CD14-positive monocyte (primary cell): ENCODE measurements at regions not wholly inside any gene's neighbourhood (a gene's known extent, or its start where the extent isn't known, plus 50 kb on each side); places are given as distances from the start of the nearest gene placed in this dataset.

Source experiments
- DNase-seq, 3 donors: peaks; one replicate each; pipeline ENCODE4 v3.0.0-alpha.2; 2011 to 2022
- H2AFZ ChIP-seq: 2 replicates; pipeline ENCODE4 v1.6.0; 2012; ENCODE audit warnings: mild to moderate bottlenecking, low read depth, low read length, inconsistent platforms; ENCODE audit not compliant: insufficient read depth, poor library complexity, severe bottlenecking
- H3K27ac ChIP-seq, 2 donors: 1 replicate in 1 of 2; 2 replicates in 1 of 2; pipeline ENCODE4 v1.5.1; 2012 to 2013; ENCODE audit warnings: low read length in 2 of 2, control low read depth in 1 of 2, inconsistent platforms in 1 of 2, low read depth in 1 of 2, mild to moderate bottlenecking in 1 of 2
- H3K27me3 ChIP-seq, 2 donors: one replicate each; pipeline versions ENCODE4 v1.6.0 to v1.6.1; 2011 to 2013; ENCODE audit warnings: low read length in 2 of 2; ENCODE audit not compliant: control insufficient read depth in 2 of 2, insufficient read depth in 2 of 2
- H3K36me3 ChIP-seq, 2 donors: replicated peaks in 1 of 2; 1 replicate in 1 of 2; 2 replicates in 1 of 2; pipeline versions ENCODE4 v1.5.1 to v1.6.1; 2012 to 2013; ENCODE audit warnings: low read length in 2 of 2, control low read depth in 1 of 2, inconsistent platforms in 1 of 2, mild to moderate bottlenecking in 1 of 2; ENCODE audit not compliant: insufficient read depth in 2 of 2, control insufficient read depth in 1 of 2
- H3K4me1 ChIP-seq, 2 donors: 1 replicate in 1 of 2; 2 replicates in 1 of 2; pipeline versions ENCODE4 v1.5.1 to v1.6.1; 2012 to 2013; ENCODE audit warnings: low read length in 2 of 2, control low read depth in 1 of 2, inconsistent platforms in 1 of 2, mild to moderate bottlenecking in 1 of 2, moderate library complexity in 1 of 2; ENCODE audit not compliant: insufficient read depth in 2 of 2, control insufficient read depth in 1 of 2
- H3K4me2 ChIP-seq: replicated peaks from 2 replicates; pipeline ENCODE3; 2012; ENCODE audit warnings: low read length, moderate library complexity, mild to moderate bottlenecking; ENCODE audit not compliant: poor library complexity, severe bottlenecking; ENCODE audit errors: extremely low read depth
- H3K4me3 ChIP-seq, 3 experiments: fragments of 200-600 bp in 1 of 3; sonication (generic) in 1 of 3; replicated peaks in 1 of 3; 1 replicate in 2 of 3; 2 replicates in 1 of 3; pipeline ENCODE4 v1.5.1; 2011 to 2013; ENCODE audit warnings: low read length in 3 of 3, mild to moderate bottlenecking in 3 of 3, control low read depth in 2 of 3, low read depth in 2 of 3, inconsistent platforms in 1 of 3, moderate library complexity in 1 of 3
- H3K79me2 ChIP-seq: 2 replicates; pipeline ENCODE4 v1.6.0; 2012; ENCODE audit warnings: mild to moderate bottlenecking, control low read depth, inconsistent platforms, low read length, moderate library complexity; ENCODE audit not compliant: insufficient read depth
- H3K9ac ChIP-seq: 2 replicates; pipeline ENCODE4 v1.6.0; 2017; ENCODE audit warnings: low read length, mild to moderate bottlenecking; ENCODE audit not compliant: insufficient read depth, poor library complexity, severe bottlenecking
- H3K9me3 ChIP-seq, 2 donors: replicated peaks in 1 of 2; 1 replicate in 1 of 2; 2 replicates in 1 of 2; pipeline versions ENCODE4 v1.5.1 to v1.6.1; 2012 to 2013; ENCODE audit warnings: low read length in 2 of 2, control low read depth in 1 of 2; ENCODE audit not compliant: control insufficient read depth in 1 of 2, insufficient read depth in 1 of 2
- H4K20me1 ChIP-seq: 2 replicates; pipeline ENCODE4 v1.6.0; 2012; ENCODE audit warnings: mild to moderate bottlenecking, low read length, control low read depth, moderate library complexity; ENCODE audit not compliant: insufficient read depth
- H3K27ac Mint-ChIP-seq, 7 donors: one replicate each; pipeline ENCODE4 v1.8.0; 2020; ENCODE audit warnings: mild to moderate bottlenecking in 7 of 7, mixed read lengths in 7 of 7, moderate library complexity in 6 of 7, inconsistent platforms in 2 of 7
- H3K27me3 Mint-ChIP-seq, 3 donors: one replicate each; pipeline ENCODE4 v1.8.0; 2021 to 2022; ENCODE audit warnings: low read depth in 3 of 3, mild to moderate bottlenecking in 3 of 3, mixed read lengths in 3 of 3, moderate library complexity in 3 of 3, inconsistent platforms in 1 of 3
- H3K36me3 Mint-ChIP-seq, 2 donors: one replicate each; pipeline ENCODE4 v1.8.0; 2020; ENCODE audit warnings: mixed read lengths in 2 of 2, inconsistent platforms in 1 of 2, mild to moderate bottlenecking in 1 of 2
- H3K4me1 Mint-ChIP-seq: one replicate; pipeline ENCODE4 v1.8.0; 2020; ENCODE audit warnings: mild to moderate bottlenecking, mixed read lengths
- H3K4me3 Mint-ChIP-seq, 2 donors: one replicate each; pipeline ENCODE4 v1.8.0; 2020; ENCODE audit warnings: mild to moderate bottlenecking in 2 of 2, mixed read lengths in 2 of 2, moderate library complexity in 1 of 2
- H3K9me3 Mint-ChIP-seq, 7 donors: one replicate each; pipeline ENCODE4 v1.8.0; 2020 to 2022; ENCODE audit warnings: mixed read lengths in 7 of 7, mild to moderate bottlenecking in 6 of 7, moderate library complexity in 6 of 7, inconsistent platforms in 2 of 7
- CTCF ChIP-seq: fragments of 200-600 bp; IDR thresholded peaks from one replicate; pipeline ENCODE4 v1.8.0; 2022; ENCODE audit warnings: antibody characterized with exemption, mild to moderate bottlenecking
- WGBS: methylation state at CpG from one replicate; pipeline ENCODE4 v1.1.5; 2013; ENCODE audit warnings: missing lambda C conversion rate; ENCODE audit not compliant: insufficient coverage; 5-methylcytosine and 5-hydroxymethylcytosine counted together
- intact Hi-C, 2 donors: fragments of 100-400 bp; cut with micrococcal nuclease; formaldehyde crosslinking; loops; one replicate each; pipeline versions ENCODE4 v1.15.0 to v1.15.1; 2023

GRCh38 chr5:3842591-3842990 lies 247.0 kb downstream of the IRX1 start:
- H3K9me3 ChIP-seq, result peaks cover 4 to 10% of the 10 kb centered on the region in 2 donors
- H3K27me3 ChIP-seq, result no peaks in the 10 kb centered on the region
- no peak overlapping the region for H2AFZ ChIP-seq
- no peaks in the 10 kb centered on the region for H3K36me3 ChIP-seq
- no peak for DNase-seq
- no peaks in the 10 kb centered on the region for H4K20me1 ChIP-seq
- H3K4me1 Mint-ChIP-seq, result no peaks in the 10 kb centered on the region
- no peak for TF ChIP-seq CTCF
- H3K4me3 Mint-ChIP-seq, result no peak overlapping the region
- H3K36me3 Mint-ChIP-seq, result no peaks in the 10 kb centered on the region
- peaks cover 5 to 31% (median 17%) of the 10 kb centered on the region in 7 donors for H3K9me3 Mint-ChIP-seq
- intact Hi-C loops, result no loop called here
- no peak overlapping the region for H3K4me3 ChIP-seq
- H3K27ac Mint-ChIP-seq, result peak overlapping the region in 1 of 7 donors; percentile 46
- H3K4me2 ChIP-seq, result no peak overlapping the region
- peaks cover 0 to 2% (median 2%) of the 10 kb centered on the region in 3 donors for H3K27me3 Mint-ChIP-seq
- no peak overlapping the region for H3K27ac ChIP-seq
- no peaks in the 10 kb centered on the region for H3K79me2 ChIP-seq
- no peaks in the 10 kb centered on the region for H3K4me1 ChIP-seq
- 86% methylated on average over 6 of the region's 6 CpGs for WGBS
- H3K9ac ChIP-seq, result no peak overlapping the region

- no peak overlapping the region for H3K27ac ChIP-seq
- Mint-ChIP-seq H3K4me3 (no peak overlapping the region), H3K27me3 (peaks cover 0 to 3% (median 1%) of the 10 kb centered on the region in 3 donors), H3K9me3 (peaks cover 4 to 25% (median 13%) of the 10 kb centered on the region in 7 donors), H3K36me3 (no peaks in the 10 kb centered on the region), H3K27ac (no peak overlapping the region), H3K4me1 (no peaks in the 10 kb centered on the region)
- H3K4me1 ChIP-seq, result no peaks in the 10 kb centered on the region
- H3K9ac ChIP-seq, result no peak overlapping the region
- no peaks in the 10 kb centered on the region for H3K36me3 ChIP-seq
- no peaks in the 10 kb centered on the region for H3K79me2 ChIP-seq
- no peak overlapping the region for H2AFZ ChIP-seq
- H3K9me3 ChIP-seq, result peaks cover 4 to 10% of the 10 kb centered on the region in 2 donors
- DNase-seq, result no peak
- no peak overlapping the region for H3K4me2 ChIP-seq
- intact Hi-C loops, result no loop called here
- H4K20me1 ChIP-seq, result no peaks in the 10 kb centered on the region
- H3K27me3 ChIP-seq, result no peaks in the 10 kb centered on the region
- 87% methylated on average over 6 of the region's 6 CpGs for WGBS
- H3K4me3 ChIP-seq, result no peak overlapping the region
- no peak for TF ChIP-seq CTCF
These were observed 248.1 kb downstream of the IRX1 start for GRCh38 chr5:3843706-3844105.
